HG03521 (cell line): ENCODE measurements at regions not wholly inside any gene's neighbourhood (a gene's known extent, or its start where the extent isn't known, plus 50 kb on each side); places are given as distances from the start of the nearest gene placed in this dataset.

Experiments used
- ATAC-seq: cut with Tn5 transposase; IDR thresholded peaks from one replicate; pipeline ENCODE4 v1.9.1; 2021; ENCODE audit warnings: mild to moderate bottlenecking, moderate library complexity; ENCODE audit not compliant: unreplicated experiment

DNA sequence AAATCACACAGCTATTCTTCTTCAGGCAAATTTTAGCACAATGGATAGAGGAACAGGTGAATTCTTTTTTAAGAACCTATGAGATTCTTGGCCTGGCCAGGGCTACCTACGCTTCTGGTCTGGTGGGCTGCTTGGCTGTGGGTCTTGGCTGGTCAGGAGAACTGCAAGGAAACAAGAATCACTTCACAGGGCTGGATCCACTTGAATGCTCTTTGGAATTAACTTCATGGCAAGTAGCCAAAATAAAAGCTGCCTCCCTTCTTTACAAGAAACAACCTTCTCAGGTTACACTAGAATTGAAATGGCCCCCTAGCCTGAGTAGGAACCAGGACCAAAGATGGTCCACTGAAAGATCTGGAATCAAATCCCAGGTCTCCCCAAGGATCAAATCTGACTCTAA, 519.1 kb downstream of the IQCM start:
- no peak for ATAC-seq

DNA sequence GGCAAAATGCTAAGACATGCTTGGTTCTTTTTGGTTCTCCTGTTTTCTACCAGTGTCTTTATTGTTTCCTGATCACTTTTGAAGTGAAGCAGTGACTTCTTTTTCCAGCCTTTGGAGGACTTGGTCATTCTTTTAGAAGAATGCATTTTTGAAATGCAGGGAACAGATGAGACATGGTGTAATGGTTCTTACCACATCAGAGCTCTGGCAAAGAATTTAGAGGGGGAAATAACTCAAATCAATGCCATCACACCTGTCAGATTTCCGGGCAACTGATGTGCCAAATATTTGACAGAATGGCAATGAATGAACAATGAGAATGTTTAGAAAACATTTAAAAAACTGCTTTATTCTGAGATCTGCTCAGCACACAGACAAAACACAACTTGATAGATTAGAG, 519.6 kb downstream of the IQCM start:
- no peak for ATAC-seq

DNA sequence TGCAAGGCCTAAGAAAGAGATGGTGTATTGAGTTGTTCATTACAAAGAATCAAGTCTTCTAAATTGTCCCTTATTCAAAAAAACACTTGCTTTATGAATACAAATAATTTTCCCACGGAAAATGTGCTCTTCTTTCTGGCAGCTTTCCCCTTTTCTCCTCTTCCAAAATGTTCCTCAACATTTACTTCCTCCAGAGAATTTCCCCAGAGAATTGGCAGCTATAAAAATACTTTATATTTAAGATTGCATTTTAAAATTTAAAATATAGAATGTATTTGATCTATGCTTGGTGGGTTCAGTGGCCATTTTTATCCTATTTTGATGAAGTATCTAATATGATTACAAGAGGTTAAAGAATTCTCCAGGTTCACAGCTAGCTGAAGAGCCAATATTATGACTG, 521.0 kb downstream of the IQCM start:
- no peak for ATAC-seq

DNA sequence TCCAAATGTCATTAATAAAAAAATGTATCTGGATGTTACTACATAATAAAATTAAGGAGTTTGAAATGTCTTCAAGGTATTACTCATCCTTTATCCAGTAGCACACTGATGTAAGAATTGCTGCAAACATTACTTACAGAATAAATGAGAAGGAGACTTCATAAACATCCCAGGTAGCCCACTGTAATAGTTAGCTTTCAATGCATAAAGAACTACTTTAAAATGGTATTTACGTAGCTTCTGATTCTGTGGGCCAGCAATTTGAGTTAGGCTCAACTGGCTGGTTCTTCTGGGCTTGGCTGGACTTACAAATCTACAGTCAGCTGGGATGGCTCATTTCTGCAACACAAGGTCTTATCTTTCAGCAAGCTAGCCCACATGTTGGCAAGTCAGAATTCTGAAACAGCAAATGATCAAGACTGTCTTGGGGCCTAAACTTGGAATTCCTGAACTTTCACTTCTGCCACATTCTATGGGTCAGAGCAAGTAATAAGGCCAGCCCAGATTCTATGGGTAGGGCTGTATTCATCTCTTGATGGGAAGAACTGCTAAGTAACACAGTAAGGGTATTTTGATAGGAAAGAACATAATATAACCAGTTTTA, 522.5 kb downstream of the IQCM start:
- ATAC-seq: no peak

DNA sequence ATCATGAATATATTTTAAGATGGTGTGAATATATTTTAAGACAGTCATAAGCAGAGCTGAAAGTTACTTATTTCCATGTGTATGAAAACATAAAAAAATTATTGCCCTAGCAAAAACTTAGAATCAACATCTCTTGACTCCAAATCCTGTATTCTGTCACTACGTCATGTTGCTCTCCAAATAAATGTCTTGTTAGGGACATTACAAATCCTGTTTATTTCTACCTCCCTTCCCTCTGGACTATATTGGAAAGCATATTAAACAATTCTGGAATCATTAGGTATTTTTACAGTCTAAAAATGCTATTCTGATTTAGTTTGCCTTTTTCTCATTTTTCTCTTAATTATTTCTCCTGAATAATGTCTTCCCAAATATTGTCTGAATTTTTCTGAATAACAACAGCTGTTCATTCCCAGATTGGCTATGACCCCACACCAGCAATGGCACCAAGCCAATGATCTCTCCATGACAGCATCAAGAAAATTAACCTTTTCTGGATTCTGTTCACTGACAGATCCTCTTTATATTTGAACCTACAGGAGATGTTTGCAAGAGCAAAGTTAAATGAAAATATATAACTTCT, 523.1 kb downstream of the IQCM start:
- no peak for ATAC-seq

DNA sequence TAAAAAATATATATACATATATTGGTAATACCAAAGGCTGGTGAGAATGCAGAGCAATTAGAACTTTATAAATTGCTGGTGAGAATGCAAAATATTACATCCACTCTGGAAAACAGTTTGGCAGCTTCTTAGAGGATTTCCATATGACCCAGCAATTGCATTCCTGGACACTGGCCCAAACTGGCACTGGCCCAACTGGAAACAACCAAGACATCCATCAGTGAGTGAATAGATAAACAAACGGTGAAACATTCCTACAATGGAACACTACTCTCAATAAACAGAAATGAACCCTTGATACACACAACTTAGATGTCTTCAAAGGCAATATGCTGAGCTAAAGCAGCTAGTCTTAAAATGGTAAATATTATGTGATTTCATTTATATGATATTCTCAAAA, 524.2 kb downstream of the IQCM start:
- ATAC-seq: no peak

DNA sequence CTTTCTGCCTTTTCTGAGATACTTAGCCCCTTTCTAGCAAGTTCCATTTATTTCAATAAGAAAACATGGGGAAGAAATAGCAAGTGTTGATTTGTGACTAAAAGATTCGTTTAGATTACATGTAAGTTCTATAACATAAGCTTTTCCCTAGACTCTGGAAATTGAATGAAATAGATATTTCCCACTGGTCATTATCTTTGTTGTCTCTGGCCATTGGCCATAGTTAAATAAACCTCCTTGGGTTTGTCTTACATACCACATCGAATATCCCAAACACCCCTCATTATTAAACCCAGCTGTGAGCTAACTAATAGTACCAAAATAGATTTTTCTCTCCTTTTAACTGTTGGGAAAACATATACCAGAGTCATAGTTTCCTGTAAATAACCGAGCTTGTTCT, 534.8 kb downstream of the IQCM start:
- no peak for ATAC-seq

DNA sequence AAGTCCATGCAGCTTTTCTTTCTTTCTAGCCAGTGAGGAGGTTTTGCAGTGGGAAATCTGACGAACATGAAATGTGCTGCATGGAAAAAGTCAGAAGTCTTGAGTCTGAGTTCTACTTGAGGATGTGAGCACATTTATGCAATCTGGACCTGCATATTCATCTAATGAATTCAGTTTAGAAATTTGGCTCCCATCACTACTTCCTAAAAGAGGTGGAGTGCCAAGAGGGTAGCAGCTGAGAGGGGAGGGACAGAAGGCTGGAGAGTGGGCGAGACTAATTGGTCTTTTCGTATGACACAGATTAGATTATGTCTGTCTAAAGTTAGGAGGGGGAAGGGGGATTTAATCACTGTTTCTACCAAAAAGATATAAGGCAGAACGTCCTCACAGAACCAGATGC, 535.9 kb downstream of the IQCM start:
- no peak for ATAC-seq

DNA sequence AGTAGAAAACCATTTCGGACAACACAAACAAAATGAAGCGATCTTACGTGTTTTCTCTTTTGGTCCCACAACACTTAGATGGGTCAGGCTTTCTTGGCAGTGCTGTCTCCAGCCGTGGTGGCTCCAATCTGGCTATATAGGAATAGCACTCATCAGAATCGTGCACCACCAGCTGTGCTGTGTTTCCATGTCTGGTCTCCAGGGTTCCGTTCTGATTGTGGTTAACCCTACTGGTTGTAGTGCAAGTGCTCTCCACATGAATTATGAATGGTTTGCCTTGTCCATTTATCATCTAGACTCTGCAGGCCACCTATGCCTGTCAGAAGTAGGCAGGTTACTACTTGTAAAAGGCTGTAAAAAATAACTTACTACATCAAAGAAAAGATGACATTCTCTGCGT, 536.3 kb downstream of the IQCM start:
- no peak for ATAC-seq

DNA sequence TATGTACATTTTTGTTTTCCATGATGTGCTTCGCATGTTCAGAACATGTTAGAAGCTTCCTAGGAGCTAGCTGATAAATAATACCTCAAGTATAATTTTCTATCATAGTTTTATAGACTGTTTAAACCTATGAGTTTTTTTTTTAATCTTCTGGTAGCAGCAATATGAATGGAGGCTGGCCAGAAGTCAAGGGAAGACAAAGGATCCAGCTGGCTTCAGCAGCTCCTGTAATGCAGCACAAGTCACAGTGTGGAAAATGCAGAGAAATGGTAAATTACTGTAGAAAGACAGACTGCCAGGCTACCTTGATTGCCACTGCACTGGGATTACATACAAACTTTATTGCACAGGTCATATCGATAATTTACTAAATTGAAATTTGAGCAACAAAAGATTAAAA, 537.9 kb downstream of the IQCM start:
- ATAC-seq: no peak

DNA sequence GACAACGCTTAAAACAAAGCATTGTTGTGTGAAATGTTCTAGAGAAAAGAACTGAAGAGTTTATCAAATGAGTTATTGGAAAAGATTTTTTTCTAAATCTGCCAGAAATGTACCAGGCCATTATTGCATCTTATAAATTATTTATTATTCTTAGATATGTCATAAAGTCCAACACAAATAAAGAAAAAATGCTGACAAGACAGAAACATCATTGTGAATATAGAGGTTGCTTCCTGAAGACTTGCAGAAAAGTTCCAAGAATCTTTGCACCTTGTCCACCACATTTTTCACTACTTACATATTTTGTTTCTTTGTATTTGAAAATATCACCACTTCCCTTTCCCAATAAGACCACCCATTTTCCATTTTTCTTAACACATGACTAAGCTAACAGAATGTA, 545.8 kb downstream of the IQCM start:
- no peak for ATAC-seq

DNA sequence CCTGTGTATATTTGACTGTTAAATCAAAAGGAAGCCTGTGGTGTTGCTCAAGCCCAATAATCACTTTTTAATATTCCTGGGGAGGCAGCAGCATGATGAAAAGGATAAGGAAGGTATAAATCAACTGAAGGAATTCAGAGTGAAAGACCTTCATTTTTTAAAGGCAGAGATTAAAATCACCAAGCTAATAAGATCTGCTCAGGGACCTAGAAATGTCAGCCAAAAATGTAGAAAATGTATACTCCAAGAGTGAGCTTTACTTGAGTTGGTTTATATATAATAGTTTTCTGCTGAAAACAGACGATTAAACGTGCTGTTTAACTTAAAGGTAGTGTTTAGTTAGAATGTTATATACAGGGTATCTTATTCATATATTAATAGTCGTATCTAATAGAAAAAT, 549.3 kb downstream of the IQCM start:
- no peak for ATAC-seq

DNA sequence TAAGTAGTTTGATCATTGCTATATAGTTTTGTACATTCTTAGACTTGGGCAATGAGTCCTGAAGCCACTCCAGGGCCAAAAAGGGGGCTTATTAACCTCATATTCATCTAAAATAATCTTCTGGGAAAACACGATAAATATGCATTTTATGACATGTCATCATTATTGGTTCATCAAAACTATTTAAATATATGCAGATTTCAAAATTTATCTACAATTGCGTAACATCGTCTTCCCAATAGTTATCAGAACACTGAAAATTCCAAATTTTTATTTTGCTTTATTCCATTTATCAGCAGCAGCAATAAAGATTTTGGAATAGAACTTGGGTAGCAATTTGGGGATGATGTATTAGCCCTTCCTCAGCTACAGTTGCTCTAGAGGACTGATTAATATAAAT, 550.0 kb downstream of the IQCM start:
- ATAC-seq: no peak

DNA sequence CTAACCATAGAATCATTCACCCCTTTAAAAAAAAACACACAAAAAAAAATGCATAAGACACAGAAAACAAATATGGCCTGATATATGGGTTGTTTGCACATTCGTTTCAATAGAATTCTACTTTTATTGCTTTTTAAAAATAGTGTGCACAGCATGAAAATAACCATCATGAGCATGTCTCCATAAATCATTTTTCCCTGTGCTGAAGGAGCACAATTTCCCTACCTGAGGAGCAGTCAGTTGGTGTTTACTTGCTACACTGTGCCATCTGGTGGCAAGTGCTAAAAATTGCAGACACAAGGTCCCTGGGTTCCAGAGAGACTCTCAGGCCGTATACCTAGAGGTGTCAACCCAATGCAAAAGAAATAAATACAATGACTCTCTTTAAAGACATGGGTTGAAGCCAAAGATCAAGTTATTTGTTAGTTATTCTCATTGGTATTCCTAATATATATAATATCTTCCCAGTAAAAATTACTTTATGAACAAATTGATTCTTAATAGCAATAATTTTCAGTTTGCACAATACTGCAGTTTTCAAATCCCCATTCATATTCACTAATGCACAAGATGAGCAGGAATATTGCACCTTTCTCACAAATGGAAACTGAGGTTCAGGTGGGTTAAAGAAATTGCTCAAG, 551.4 kb downstream of the IQCM start:
- peak; percentile 80 for ATAC-seq

DNA sequence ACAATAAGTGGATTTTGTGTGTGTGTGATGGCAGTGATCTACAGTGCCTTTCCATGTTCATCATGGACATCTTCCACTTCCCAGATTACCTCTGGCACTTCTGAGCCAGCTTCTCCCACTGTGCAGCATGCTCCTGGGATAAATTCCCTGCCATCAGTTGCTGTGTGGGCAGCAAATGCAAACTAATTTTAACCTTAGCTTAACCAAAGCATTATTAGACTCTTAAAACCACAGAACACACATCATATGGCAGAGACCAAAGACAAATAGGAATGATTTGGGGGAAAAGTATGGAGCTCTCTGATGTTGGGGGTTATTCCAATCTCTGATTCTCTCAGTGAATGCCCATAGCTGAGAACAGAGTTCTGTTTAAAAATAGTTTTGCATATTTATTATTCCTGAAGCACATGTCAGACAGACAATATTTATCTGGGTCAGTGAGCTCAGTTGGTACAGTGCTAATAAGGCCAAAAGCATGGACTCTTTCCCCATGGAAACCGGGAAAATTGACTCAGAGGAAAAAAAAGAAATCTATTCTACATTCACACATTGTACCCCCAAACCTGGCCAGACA, 567.4 kb downstream of the IQCM start:
- ATAC-seq: no peak

DNA sequence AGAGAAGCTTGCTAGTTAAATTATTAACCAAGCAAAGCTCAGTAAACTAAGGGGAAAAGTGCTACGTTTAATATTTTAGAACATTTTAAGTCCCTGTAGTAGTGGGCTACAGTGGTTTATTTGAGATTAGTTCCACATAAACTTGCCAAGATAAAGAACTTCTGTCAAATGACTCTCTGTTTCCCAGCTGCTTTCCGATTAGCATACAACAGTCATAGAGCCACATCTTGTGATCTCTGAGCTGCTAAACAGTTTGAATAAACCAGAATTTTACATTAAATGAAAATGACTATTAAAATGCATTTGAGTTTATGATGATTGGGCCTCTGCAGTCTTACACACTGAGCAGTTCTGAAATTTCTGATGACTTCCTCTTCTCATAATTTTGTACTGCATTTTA, 568.5 kb downstream of the IQCM start:
- no peak for ATAC-seq

DNA sequence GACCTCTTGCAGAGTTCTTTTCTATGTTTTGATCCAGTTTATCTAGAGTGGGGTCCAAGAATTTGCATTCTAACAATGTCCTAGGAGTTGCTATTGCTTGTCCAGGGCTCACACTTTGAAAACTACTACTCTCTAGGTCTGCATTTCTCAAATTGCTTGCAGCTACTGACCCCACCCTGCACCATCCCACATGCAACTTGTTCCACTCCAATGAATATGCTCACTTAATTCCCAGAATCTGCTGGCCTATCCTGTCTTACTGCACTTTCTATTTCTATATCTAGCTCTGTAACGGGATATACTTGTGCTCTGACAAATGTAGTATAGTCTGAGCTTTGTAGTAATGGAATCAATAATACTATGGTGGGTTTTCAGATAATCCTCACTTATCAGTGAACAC, 570.3 kb downstream of the IQCM start:
- ATAC-seq: no peak

DNA sequence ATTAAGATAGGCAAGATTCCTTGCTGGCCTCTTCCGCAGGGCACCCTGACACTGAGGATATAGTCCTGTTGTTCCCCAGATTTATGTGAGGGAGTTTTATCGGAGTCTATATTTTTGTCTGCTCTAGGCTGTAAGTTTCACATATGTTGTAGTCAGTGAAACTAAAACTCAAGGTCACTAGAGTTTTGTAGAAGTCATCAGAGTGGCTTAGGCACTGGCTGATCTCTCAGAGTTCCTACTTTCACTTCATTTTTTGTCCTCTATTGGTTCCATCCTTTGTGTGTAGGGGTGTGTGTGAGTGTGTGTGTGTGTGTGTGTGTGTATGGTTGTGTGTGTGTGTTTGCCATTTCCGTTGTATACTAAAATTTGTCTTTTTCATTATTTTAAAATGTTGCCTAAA, 577.5 kb downstream of the IQCM start:
- no peak for ATAC-seq

DNA sequence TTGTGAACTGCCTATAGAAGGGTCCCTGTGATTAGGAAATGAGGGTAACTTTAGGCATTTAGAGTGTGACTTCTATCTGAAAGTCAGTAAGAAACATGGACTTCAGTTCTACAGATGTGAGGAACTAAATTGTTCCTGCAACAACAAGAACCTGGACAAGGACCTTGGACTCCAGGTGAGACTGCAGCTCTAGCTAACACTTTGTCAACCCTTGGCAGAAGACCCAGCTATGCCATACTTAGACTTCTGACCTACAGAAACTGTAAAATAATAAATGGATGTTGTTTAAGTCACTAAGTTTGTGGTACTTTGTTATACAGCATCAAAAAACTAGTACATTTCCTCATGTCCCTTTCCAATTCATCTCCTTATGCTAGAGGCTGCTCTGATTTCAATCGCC, 580.8 kb downstream of the IQCM start:
- no peak for ATAC-seq

DNA sequence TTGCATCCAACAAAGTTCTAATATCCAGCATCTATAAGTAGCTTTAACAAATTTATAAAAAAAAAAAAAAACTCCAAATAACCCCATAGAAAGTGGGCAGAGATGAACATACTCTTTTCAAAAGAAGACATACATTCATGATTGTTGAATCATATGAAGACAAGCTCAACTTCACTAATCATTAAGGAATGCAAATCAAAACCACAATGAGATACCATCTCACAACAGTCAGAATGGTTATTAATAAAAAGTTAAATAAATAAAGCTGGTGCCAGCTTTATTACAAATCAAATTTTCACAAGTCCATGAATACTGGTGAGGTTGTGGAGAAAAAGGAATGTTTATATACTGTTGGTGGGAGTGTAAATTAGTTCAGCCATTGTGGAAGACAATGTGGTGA, 592.0 kb downstream of the IQCM start:
- no peak for ATAC-seq

DNA sequence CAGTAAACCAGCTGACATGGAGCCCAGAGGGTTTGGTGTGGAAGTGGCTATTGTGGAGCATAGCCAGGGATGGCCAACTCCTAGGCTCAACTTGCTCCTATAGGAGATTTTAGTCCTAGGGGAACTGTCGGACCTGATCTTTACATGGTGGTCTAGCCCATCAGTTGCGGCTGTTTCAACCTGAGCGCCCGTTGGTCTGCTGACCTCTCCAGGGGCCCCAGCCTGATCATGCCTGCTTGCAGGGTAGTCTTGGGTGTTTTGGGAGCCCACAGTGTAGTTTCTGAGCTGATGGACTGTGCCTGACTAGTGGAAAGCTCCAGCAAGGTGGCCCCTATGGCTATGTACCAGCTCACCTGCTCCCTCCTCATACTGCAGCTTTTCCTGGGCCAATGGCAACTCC, 597.0 kb downstream of the IQCM start:
- no peak for ATAC-seq

DNA sequence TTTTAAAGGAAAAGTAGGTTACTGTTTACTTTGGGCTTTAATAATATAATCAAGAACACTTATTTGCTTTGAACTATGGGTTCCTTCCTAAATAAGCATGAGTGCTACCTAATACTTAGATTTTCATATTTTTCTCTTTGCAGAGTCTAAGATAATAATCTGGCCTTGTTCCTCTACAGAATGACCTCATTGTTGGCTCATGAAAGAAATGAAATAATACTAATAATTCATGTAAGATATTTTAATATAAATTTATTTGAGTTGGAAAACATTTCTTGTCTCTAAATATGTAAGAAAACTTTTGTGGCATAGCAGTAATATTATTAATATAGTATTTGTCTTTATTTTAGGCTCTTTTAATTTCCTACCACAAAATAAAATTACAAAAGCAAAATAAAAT, 601.3 kb downstream of the IQCM start:
- no peak for ATAC-seq

DNA sequence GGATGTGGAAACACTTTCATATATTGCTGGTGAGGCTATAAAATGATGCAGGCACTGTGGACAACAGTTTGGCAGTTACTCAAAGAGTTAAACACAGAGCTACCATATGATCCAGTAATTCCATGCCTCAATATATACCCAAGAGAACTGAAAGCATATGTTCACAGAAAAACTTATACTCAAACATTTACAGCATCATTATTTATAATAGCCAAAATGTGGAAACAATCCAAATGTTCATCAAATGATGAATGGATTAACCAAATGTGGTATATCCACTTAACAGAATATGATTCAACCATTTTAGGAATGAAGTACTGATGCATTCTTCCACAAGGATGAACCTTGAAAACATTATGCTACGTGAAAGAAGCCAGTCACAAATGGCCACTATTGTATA, 603.8 kb downstream of the IQCM start:
- ATAC-seq: no peak
